ENCODE measurements at regions not wholly inside any gene's neighbourhood (a gene's known extent, or its start where the extent isn't known, plus 50 kb on each side); places are given as distances from the start of the nearest gene placed in this dataset.

- DNase-seq (ENCODE audit: low read depth in 2 of 2, low spot score in 1 of 2), result no peak
Observed at GRCh38 chrX:20348139-20348538, 81.4 kb upstream of the RPS6KA3 start.

GRCh38 chrX:20347481-20347880, 80.8 kb upstream of the RPS6KA3 start:
- no peak for DNase-seq (ENCODE audit: low read depth in 2 of 2, low spot score in 1 of 2)

DNA sequence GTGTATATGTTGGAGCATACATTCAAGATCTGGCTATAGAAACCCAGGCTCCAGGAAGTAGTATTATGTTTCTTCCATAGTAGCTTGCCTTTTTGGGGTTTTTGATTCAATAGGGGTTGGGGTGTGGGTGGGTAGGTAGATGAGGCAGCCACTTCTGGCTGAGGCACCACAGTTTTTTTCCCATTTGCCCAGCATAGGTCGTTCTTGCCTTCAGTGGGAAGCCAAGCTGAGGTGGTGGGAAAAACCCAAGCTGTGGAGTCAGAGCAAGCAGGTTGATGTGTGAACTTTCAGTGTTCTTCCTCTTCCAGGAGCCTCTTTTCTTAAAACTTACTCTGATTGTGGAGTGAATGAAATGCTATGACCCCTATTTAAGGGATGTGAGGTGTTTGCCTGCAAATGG, 67.0 kb upstream of the RPS6KA3 start:
- no peak for DNase-seq (ENCODE audit: low read depth in 2 of 2, low spot score in 1 of 2)

DNA sequence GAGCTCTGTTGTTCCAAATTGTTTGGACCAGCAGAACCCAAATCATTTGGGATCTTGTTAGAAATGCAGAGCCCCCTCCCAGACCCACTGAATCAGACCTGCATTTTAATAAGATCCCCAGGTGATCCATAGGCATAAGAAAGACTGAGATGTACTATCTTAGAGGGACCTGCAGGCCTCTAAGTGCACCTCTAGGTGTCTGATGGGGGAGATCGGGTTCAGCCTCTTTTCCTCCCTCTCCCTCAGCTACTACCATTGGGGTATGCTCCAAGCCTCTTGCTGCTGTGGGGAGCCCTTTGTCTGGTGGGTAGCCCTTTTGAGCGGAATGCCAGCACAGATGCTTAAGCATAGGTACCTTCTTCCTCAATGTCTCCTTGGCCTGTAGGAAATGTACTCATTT, 63.8 kb upstream of the RPS6KA3 start:
- DNase-seq (ENCODE audit: low read depth in 2 of 2, low spot score in 1 of 2), result no peak

GRCh38 chrX:20329435-20329834, 62.7 kb upstream of the RPS6KA3 start:
- DNase-seq (ENCODE audit: low read depth in 2 of 2, low spot score in 1 of 2), result no peak

GRCh38 chrX:20325786-20326388, 59.2 kb upstream of the RPS6KA3 start:
- no peak for DNase-seq (ENCODE audit: low read depth in 2 of 2, low spot score in 1 of 2)

- DNase-seq (ENCODE audit: low read depth in 2 of 2, low spot score in 1 of 2), result no peak
Observed at GRCh38 chrX:20322887-20323286, 56.2 kb upstream of the RPS6KA3 start.

GRCh38 chrX:20320461-20321159, 53.9 kb upstream of the RPS6KA3 start:
- DNase-seq (ENCODE audit: low read depth in 2 of 2, low spot score in 1 of 2), result no peak

DNA sequence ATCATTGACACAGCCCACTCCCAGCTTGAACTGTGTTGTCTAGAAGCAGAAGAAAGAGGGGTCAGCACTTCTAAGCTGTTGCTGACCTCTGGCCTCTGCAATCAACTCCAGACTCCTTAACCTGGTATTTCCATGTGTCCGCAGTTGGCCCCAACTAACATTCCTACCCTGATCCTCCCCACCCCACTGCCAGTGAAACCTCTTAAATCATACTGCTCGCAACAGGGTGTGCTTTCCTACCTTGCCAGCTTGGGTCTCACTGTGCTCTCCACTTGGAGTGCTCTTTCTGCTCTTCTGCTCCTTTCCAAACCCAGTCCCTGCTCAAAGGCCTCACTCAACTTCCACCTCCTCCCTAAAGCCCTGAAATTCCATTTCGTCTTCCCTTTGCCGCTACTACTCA, 52.3 kb upstream of the RPS6KA3 start:
- DNase-seq (ENCODE audit: low read depth in 2 of 2, low spot score in 1 of 2), result no peak

GRCh38 chrX:20317873-20318272, 51.2 kb upstream of the RPS6KA3 start:
- DNase-seq (ENCODE audit: low read depth in 2 of 2, low spot score in 1 of 2), result no peak
